ENCODE measurements at regions not wholly inside any gene's neighbourhood (a gene's known extent, or its start where the extent isn't known, plus 50 kb on each side); places are given as distances from the start of the nearest gene placed in this dataset.
"Not testable (repeated sequence)": the region's sequence is repeated elsewhere in the genome, so short reads cannot be mapped to it uniquely, and the experiment has no call there.

GRCh38 chr13:44054525-44054924 is 174.8 kb downstream of the LACC1 start:
- DNase-seq (ENCODE audit: low spot score): no peak

GRCh38 chr13:44055681-44056080 is 176.0 kb downstream of the LACC1 start:
- not testable (repeated sequence) for DNase-seq (ENCODE audit: low spot score)

- DNase-seq (ENCODE audit: low spot score): no peak
Observed at GRCh38 chr13:44058067-44058466, 178.4 kb downstream of the LACC1 start.

GRCh38 chr13:44058624-44059215 is 179.0 kb downstream of the LACC1 start:
- DNase-seq (ENCODE audit: low spot score): peak; percentile 19

- DNase-seq (ENCODE audit: low spot score): no peak
Observed at GRCh38 chr13:44061876-44062275, 182.2 kb downstream of the LACC1 start.

GRCh38 chr13:44063467-44063866 is 183.8 kb downstream of the LACC1 start:
- no peak for DNase-seq (ENCODE audit: low spot score)

GRCh38 chr13:44063881-44064280 is 184.2 kb downstream of the LACC1 start:
- no peak for DNase-seq (ENCODE audit: low spot score)

GRCh38 chr13:44064357-44064756 is 184.7 kb downstream of the LACC1 start:
- no peak for DNase-seq (ENCODE audit: low spot score)

GRCh38 chr13:44068169-44068568 is 188.5 kb downstream of the LACC1 start:
- DNase-seq (ENCODE audit: low spot score): no peak

GRCh38 chr13:44068737-44069136 is 189.0 kb downstream of the LACC1 start:
- no peak for DNase-seq (ENCODE audit: low spot score)

GRCh38 chr13:44072536-44072935 is 192.8 kb downstream of the LACC1 start:
- DNase-seq (ENCODE audit: low spot score): no peak

GRCh38 chr13:44074611-44075010 is 194.9 kb downstream of the LACC1 start:
- DNase-seq (ENCODE audit: low spot score): no peak

GRCh38 chr13:44075113-44075512 is 195.4 kb downstream of the LACC1 start:
- no peak for DNase-seq (ENCODE audit: low spot score)

GRCh38 chr13:44078806-44079376 is 199.2 kb downstream of the LACC1 start:
- DNase-seq (ENCODE audit: low spot score): no peak

GRCh38 chr13:44079413-44080205 is 199.9 kb downstream of the LACC1 start:
- no peak for DNase-seq (ENCODE audit: low spot score)

- no peak for DNase-seq (ENCODE audit: low spot score)
Observed at GRCh38 chr13:44084146-44084545, 204.4 kb downstream of the LACC1 start.

GRCh38 chr13:44086389-44086788 is 206.7 kb downstream of the LACC1 start:
- no peak for DNase-seq (ENCODE audit: low spot score)

GRCh38 chr13:44088411-44088810 is 208.7 kb downstream of the LACC1 start:
- no peak for DNase-seq (ENCODE audit: low spot score)

- DNase-seq (ENCODE audit: low spot score): no peak
Observed at GRCh38 chr13:44088991-44089413, 209.3 kb downstream of the LACC1 start.

- no peak for DNase-seq (ENCODE audit: low spot score)
Observed at GRCh38 chr13:44089452-44089851, 209.7 kb downstream of the LACC1 start.

GRCh38 chr13:44092078-44092970 is 212.6 kb downstream of the LACC1 start:
- DNase-seq (ENCODE audit: low spot score): no peak
